Ovary (tissue), 7 donors: ENCODE measurements at regions not wholly inside any gene's neighbourhood (a gene's known extent, or its start where the extent isn't known, plus 50 kb on each side); places are given as distances from the start of the nearest gene placed in this dataset.

ENCODE experiments used
- DNase-seq, 5 donors: peaks; one replicate each; pipeline ENCODE4 v3.0.0-alpha.2; 2019 to 2020
- H3K27ac ChIP-seq, 2 donors: fragments of 200-600 bp; one replicate each; pipeline versions ENCODE4 v1.5.1 to v1.8.0; 2019 to 2022
- H3K27me3 ChIP-seq: fragments of 200-600 bp; one replicate; pipeline ENCODE4 v1.8.0; 2022
- H3K36me3 ChIP-seq: fragments of 200-600 bp; sonication (generic); one replicate; pipeline ENCODE4 v1.5.1; 2019
- H3K4me1 ChIP-seq: one replicate; pipeline ENCODE4 v1.8.1; 2013; ENCODE audit warnings: mild to moderate bottlenecking, moderate library complexity; ENCODE audit not compliant: insufficient read depth
- H3K4me3 ChIP-seq: fragments of 200-600 bp; sonication (generic); one replicate; pipeline ENCODE4 v1.5.1; 2017
- H3K9me3 ChIP-seq, 2 donors: fragments of 200-600 bp in 1 of 2; sonication (generic) in 1 of 2; one replicate each; pipeline versions ENCODE4 v1.5.1 to v1.8.1; 2013 to 2019; ENCODE audit warnings: mild to moderate bottlenecking in 1 of 2, moderate library complexity in 1 of 2
- CTCF ChIP-seq, 3 donors: fragments of 450-650 bp in 2 of 3; fragments of 200-600 bp in 1 of 3; IDR thresholded peaks; one replicate each; pipeline versions ENCODE4 v1.5.1 to v1.8.0; 2016 to 2022; ENCODE audit warnings: antibody characterized with exemption in 3 of 3, mild to moderate bottlenecking in 1 of 3
- EP300 ChIP-seq: sonication (generic); formaldehyde crosslinking; IDR thresholded peaks from one replicate; pipeline ENCODE4 v1.6.1; 2017; ENCODE audit warnings: antibody characterized with exemption
- POLR2A ChIP-seq: fragments of 450-650 bp; IDR thresholded peaks from one replicate; pipeline ENCODE4 v1.6.1; 2017; ENCODE audit warnings: antibody characterized with exemption, mild to moderate bottlenecking, moderate library complexity
- WGBS, 3 donors: extraction: QIAGEN DNeasy Blood & Tissue Kit in 1 of 3; methylation state at CpG; one replicate each; pipeline versions ENCODE4 v1.1.5 to v1.1.7; 2013 to 2017; 5-methylcytosine and 5-hydroxymethylcytosine counted together
- intact Hi-C, 4 donors: fragments of 100-400 bp; cut with DNase I; formaldehyde crosslinking; loops; one replicate each; pipeline versions ENCODE4 v1.11.0 to v1.15.1; 2022 to 2023
- donor health status: DM: no; HTN: no; CAD: no; lungs with moderate emphysema.
- donor health status: DM: no; HTN: no; CAD: no.
- donor health status: Bipolar disorder and iron deficiency.
- donor health status: DM: no; HTN: no; CAD: no.
- donor health status: DM: yes; HTN: yes; CAD: no.

DNA sequence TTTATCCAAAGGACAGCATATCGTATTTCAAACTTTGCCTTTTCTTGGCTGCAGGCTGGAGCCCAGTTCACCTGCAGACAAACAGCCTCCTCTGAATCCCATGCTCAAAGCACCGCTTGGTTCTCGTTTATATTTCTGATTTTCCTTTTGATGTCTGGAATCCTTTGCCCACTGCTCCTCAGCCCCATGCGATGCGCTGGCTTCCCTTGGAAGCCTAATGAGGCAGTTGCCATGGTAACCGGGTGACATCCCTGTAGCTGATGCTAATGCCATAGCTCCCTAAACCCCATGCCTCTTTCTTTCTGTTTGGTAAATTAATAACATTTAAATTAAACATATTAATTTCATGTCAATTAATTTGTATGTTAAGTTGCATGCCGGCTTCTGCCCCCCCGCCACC, 327.1 kb downstream of the PRDM2 start:
- Histone ChIP-seq H3K27me3 (no peaks in the 10 kb centered on the region), H3K4me3 (no peak overlapping the region), H3K4me1 (no peaks in the 10 kb centered on the region), H3K9me3 (no peaks in the 10 kb centered on the region), H3K36me3 (no peaks in the 10 kb centered on the region), H3K27ac (no peak overlapping the region)
- DNase-seq, result no peak
- intact Hi-C loops, result no loop called here
- TF ChIP-seq EP300 (no peak), POLR2A (no peak), CTCF (IDR thresholded peaks at IDR 0.05) (no peak)
- WGBS, 3 donors, result 74 to 77% (median 74%) methylated on average over 8 of the region's 8 CpGs

GRCh38 chr1:14031461-14031860, 331.5 kb downstream of the PRDM2 start:
- Histone ChIP-seq H3K4me3 (no peak overlapping the region), H3K4me1 (no peaks in the 10 kb centered on the region), H3K9me3 (no peaks in the 10 kb centered on the region), H3K27me3 (no peaks in the 10 kb centered on the region), H3K27ac (no peak overlapping the region), H3K36me3 (no peaks in the 10 kb centered on the region)
- no peak for TF ChIP-seq POLR2A
- TF ChIP-seq CTCF (IDR thresholded peaks at IDR 0.05), result no peak
- no peak for TF ChIP-seq EP300
- WGBS, 3 donors, result 41 to 48% (median 46%) methylated on average over 3 of the region's 3 CpGs
- no peak for DNase-seq
- intact Hi-C loops, result no loop called here

DNA sequence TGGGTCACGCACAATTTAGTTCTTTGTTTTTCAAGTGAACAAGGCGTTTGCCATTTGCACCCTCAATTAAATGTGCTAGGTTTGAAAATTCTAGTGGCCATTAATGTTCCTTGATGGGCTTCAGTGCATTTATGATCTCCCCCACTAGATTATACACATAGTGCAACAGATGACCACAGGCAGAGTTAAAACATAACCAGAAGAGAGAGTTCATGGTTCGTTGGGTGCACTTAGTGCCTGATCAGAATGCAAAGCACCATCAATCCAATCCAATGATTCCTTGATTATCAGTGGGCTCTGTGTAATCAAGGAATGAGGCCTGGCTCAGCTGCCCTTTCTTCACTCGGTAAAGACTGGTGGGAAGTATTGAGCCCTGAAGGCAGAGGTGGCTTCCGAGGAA, 334.5 kb downstream of the PRDM2 start:
- H3K4me1 ChIP-seq, result no peaks in the 10 kb centered on the region
- no peaks in the 10 kb centered on the region for H3K9me3 ChIP-seq
- no peak overlapping the region for H3K4me3 ChIP-seq
- H3K27me3 ChIP-seq, result no peaks in the 10 kb centered on the region
- H3K36me3 ChIP-seq, result no peaks in the 10 kb centered on the region
- intact Hi-C loops, result no loop called here
- 82 to 88% (median 83%) methylated on average over 5 of the region's 5 CpGs for WGBS, 3 donors
- DNase-seq, result no peak
- H3K27ac ChIP-seq, result no peak overlapping the region
- TF ChIP-seq CTCF (IDR thresholded peaks at IDR 0.05), result no peak
- no peak for TF ChIP-seq EP300
- no peak for TF ChIP-seq POLR2A

DNA sequence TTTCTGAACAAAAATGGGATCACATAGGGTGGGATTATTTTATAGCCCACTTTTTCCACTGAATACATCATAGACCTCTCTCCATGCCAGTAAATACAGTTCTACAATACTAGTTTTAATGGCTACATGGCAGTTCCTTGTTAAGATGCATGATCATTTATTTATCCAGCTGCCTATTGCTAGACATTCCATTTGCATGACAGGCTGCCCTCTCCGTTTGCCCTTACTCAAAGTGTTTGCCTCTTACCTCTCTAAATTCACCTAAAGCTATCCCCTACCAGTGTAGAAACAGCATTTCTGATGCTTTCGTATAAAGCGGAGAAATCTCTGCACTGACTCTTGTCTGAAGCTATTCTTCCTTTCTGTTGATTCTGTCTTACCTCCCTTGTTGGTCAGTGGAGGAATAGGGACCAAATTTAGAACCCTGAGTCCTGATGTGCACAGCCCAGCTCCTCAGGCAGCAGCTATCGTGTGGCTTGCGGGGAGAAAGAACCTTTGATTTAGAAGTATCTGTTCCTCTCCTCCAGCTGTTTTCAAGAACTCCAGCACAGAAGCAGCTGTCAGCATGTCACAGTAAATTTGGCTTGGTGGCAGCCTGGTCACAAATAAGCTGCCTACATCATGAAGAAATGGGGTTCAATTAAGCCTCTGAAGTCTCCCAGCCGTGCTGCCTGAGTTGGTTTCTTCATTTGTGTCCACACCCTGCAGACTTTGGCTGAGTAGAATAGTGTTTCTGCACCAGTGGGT, 337.3 kb downstream of the PRDM2 start:
- H3K27ac ChIP-seq, result no peak overlapping the region
- TF ChIP-seq CTCF (IDR thresholded peaks at IDR 0.05) (no peak), EP300 (no peak), POLR2A (no peak)
- H3K9me3 ChIP-seq, result no peaks in the 10 kb centered on the region
- no peaks in the 10 kb centered on the region for H3K4me1 ChIP-seq
- no peak for DNase-seq
- no peak overlapping the region for H3K4me3 ChIP-seq
- intact Hi-C loops, result no loop called here
- no peaks in the 10 kb centered on the region for H3K27me3 ChIP-seq
- H3K36me3 ChIP-seq, result no peaks in the 10 kb centered on the region
- WGBS, 3 donors, result 58 to 63% (median 62%) methylated on average over 6 of the region's 6 CpGs
